ENCODE measurements at regions not wholly inside any gene's neighbourhood (a gene's known extent, or its start where the extent isn't known, plus 50 kb on each side); places are given as distances from the start of the nearest gene placed in this dataset.
"Not testable (repeated sequence)": the region's sequence is repeated elsewhere in the genome, so short reads cannot be mapped to it uniquely, and the experiment has no call there.

DNA sequence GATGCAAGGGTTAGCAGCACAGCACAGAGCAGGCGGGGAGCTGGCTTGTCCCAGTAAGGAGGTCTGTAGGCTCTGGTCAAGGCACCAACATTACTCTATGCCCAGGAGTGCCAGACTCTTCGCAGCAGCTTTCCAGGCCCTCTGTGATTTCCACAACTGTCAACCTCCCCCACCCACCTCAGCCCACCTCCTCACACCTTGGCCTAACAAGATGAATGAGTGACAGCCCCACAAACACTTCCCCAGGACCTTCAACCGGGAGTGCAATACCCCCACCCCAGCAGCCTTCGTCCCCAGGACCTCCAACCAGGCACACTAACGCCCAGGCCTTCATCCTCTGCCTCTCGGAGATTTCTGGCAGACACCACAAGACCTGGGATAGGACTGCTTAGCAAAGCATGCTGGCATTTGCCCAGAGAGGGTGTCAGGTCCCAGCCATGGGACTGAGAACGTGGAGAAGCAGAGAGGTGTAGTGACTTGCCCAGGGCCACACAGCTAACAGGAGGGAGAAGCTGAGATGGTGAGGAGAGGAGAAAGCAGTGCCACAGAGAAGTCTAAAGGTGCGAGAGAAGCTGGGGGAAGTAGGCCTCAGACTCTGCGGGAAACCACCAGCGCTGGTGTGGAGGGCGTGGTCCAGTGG is 73.4 kb downstream of the KCNJ18 start:
- TF ChIP-seq, protein P1, sequence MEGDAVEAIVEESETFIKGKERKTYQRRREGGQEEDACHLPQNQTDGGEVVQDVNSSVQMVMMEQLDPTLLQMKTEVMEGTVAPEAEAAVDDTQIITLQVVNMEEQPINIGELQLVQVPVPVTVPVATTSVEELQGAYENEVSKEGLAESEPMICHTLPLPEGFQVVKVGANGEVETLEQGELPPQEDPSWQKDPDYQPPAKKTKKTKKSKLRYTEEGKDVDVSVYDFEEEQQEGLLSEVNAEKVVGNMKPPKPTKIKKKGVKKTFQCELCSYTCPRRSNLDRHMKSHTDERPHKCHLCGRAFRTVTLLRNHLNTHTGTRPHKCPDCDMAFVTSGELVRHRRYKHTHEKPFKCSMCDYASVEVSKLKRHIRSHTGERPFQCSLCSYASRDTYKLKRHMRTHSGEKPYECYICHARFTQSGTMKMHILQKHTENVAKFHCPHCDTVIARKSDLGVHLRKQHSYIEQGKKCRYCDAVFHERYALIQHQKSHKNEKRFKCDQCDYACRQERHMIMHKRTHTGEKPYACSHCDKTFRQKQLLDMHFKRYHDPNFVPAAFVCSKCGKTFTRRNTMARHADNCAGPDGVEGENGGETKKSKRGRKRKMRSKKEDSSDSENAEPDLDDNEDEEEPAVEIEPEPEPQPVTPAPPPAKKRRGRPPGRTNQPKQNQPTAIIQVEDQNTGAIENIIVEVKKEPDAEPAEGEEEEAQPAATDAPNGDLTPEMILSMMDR (IDR thresholded peaks at IDR 0.05), result not testable (repeated sequence)
- TF ChIP-seq POLR2AphosphoS5, POLR2A (IDR thresholded peaks at IDR 0.05): not testable (repeated sequence)

Data from upper lobe of left lung (tissue), 4 donors.